H1 (cell line): ENCODE measurements at regions not wholly inside any gene's neighbourhood (a gene's known extent, or its start where the extent isn't known, plus 50 kb on each side); places are given as distances from the start of the nearest gene placed in this dataset.

Source experiments
- CTCF ChIA-PET: fragments of 300-600 bp; sonication (Branson Sonifier 250); formaldehyde crosslinking; loops from one replicate; lab custom pipeline; 2021; ENCODE audit not compliant: partially characterized antibody; lab: Charles Lee
- POLR2A ChIA-PET: fragments of 300-600 bp; sonication (Branson Sonifier 250); formaldehyde crosslinking; loops from one replicate; lab custom pipeline; 2021; ENCODE audit warnings: inconsistent platforms; ENCODE audit not compliant: partially characterized antibody; lab: Charles Lee
- DNase-seq, 2 experiments: peaks; one replicate each; pipeline versions ENCODE4 v3.0.0 to v3.0.0-alpha.2; 2010 to 2022; ENCODE audit warnings: low spot score in 2 of 2, low read depth in 1 of 2, mixed read lengths in 1 of 2
- FAIRE-seq: peaks from 2 replicates; lab custom pipeline; 2011; peaks lifted over from hg19 to GRCh38; lab: Jason Lieb, UNC
- H2AFZ ChIP-seq: 2 replicates; pipeline ENCODE4 v1.8.1; 2012; ENCODE audit warnings: low read length, inconsistent platforms
- H2AK5ac ChIP-seq: 2 replicates; pipeline ENCODE4 v1.6.1; 2013; ENCODE audit warnings: low read depth, low read length
- H2BK120ac ChIP-seq: replicated peaks from 2 replicates; pipeline ENCODE3; 2013; ENCODE audit warnings: low read depth, low read length, inconsistent platforms
- H2BK12ac ChIP-seq: 2 replicates; pipeline ENCODE4 v1.6.1; 2013; ENCODE audit warnings: low read depth, low read length
- H2BK15ac ChIP-seq: 2 replicates; pipeline ENCODE4 v1.6.1; 2013; ENCODE audit warnings: low read length
- H2BK20ac ChIP-seq: 2 replicates; pipeline ENCODE4 v1.6.1; 2013; ENCODE audit warnings: low read length
- H2BK5ac ChIP-seq: 2 replicates; pipeline ENCODE4 v1.6.1; 2013; ENCODE audit warnings: low read depth, low read length
- H3K14ac ChIP-seq: 2 replicates; pipeline ENCODE4 v1.6.1; 2013; ENCODE audit warnings: inconsistent platforms; ENCODE audit not compliant: insufficient read length
- H3K18ac ChIP-seq: 2 replicates; pipeline ENCODE4 v1.6.1; 2013; ENCODE audit warnings: low read length; ENCODE audit errors: extremely low read depth
- H3K23ac ChIP-seq: 2 replicates; pipeline ENCODE4 v1.6.1; 2013; ENCODE audit warnings: inconsistent platforms; ENCODE audit not compliant: insufficient read length
- H3K23me2 ChIP-seq: 2 replicates; pipeline ENCODE4 v1.6.1; 2013; ENCODE audit warnings: low read depth, low read length
- H3K27ac ChIP-seq: 2 replicates; pipeline ENCODE4 v1.6.1; 2011; ENCODE audit warnings: low read depth, low read length, inconsistent platforms
- H3K27me3 ChIP-seq, 4 experiments: replicated peaks in 1 of 4; 1 replicate in 1 of 4; 2 replicates in 3 of 4; pipeline versions ENCODE4 v1.6.1 to v1.8.1; 2011 to 2013; ENCODE audit warnings: low read length in 3 of 4, mild to moderate bottlenecking in 3 of 4, inconsistent platforms in 2 of 4, mixed read lengths in 2 of 4, moderate library complexity in 1 of 4; ENCODE audit not compliant: control insufficient read depth in 3 of 4, insufficient read depth in 3 of 4; ENCODE audit errors: extremely low read depth in 1 of 4
- H3K36me3 ChIP-seq, 4 experiments: 2 replicates each; pipeline versions ENCODE4 v1.6.1 to v1.8.1; 2011 to 2013; ENCODE audit warnings: mild to moderate bottlenecking in 4 of 4, low read length in 3 of 4, moderate library complexity in 2 of 4, control low read depth in 1 of 4, inconsistent platforms in 1 of 4; ENCODE audit not compliant: insufficient read depth in 4 of 4, control insufficient read depth in 2 of 4
- H3K4ac ChIP-seq: replicated peaks from 2 replicates; pipeline ENCODE3; 2013; ENCODE audit warnings: low read length, low read depth, mixed read lengths, inconsistent platforms; ENCODE audit not compliant: insufficient read length
- H3K4me1 ChIP-seq, 4 experiments: replicated peaks in 1 of 4; 1 replicate in 1 of 4; 2 replicates in 3 of 4; pipeline versions ENCODE4 v1.6.1 to v1.8.1; 2011 to 2013; ENCODE audit warnings: low read length in 3 of 4, inconsistent platforms in 2 of 4, mixed read lengths in 1 of 4; ENCODE audit not compliant: insufficient read depth in 4 of 4, control insufficient read depth in 3 of 4
- H3K4me2 ChIP-seq, 2 experiments: 2 replicates each; pipeline versions ENCODE4 v1.6.1 to v1.8.1; 2011 to 2013; ENCODE audit warnings: low read depth in 2 of 2, low read length in 2 of 2, control low read depth in 1 of 2, inconsistent platforms in 1 of 2, mild to moderate bottlenecking in 1 of 2; ENCODE audit not compliant: insufficient read depth in 1 of 2
- H3K4me3 ChIP-seq, 4 experiments: fragments of 200-600, 300-600 bp in 1 of 4; sonication (generic), shearing (Covaris generic), sonication (Bioruptor Twin) in 1 of 4; 2 replicates each; pipeline versions ENCODE4 v1.5.1 to v1.8.1; 2011 to 2016; ENCODE audit warnings: low read length in 4 of 4, low read depth in 3 of 4, control low read depth in 2 of 4, inconsistent platforms in 2 of 4, mild to moderate bottlenecking in 2 of 4, mixed read lengths in 1 of 4, moderate library complexity in 1 of 4; ENCODE audit not compliant: insufficient read depth in 2 of 4; ENCODE audit errors: extremely low read depth in 1 of 4
- H3K56ac ChIP-seq: replicated peaks from 2 replicates; pipeline ENCODE3; 2013; ENCODE audit warnings: low read depth, mild to moderate bottlenecking, mixed read lengths, low read length, inconsistent platforms; ENCODE audit not compliant: insufficient read length
- H3K79me1 ChIP-seq: 2 replicates; pipeline ENCODE4 v1.6.1; 2013; ENCODE audit warnings: low read depth, low read length, control low read depth
- H3K79me2 ChIP-seq, 2 experiments: 2 replicates each; pipeline versions ENCODE4 v1.6.1 to v1.8.1; 2012 to 2013; ENCODE audit warnings: low read length in 2 of 2, mild to moderate bottlenecking in 2 of 2, inconsistent platforms in 1 of 2; ENCODE audit not compliant: insufficient read depth in 2 of 2, control insufficient read depth in 1 of 2
- H3K9ac ChIP-seq, 4 experiments: replicated peaks in 1 of 4; 1 replicate in 1 of 4; 2 replicates in 3 of 4; pipeline versions ENCODE4 v1.6.1 to v1.8.1; 2011 to 2013; ENCODE audit warnings: low read depth in 3 of 4, low read length in 3 of 4, control low read depth in 2 of 4, mild to moderate bottlenecking in 2 of 4, moderate library complexity in 2 of 4, inconsistent platforms in 1 of 4; ENCODE audit errors: extremely low read depth in 1 of 4
- H3K9me3 ChIP-seq, 2 experiments: 2 replicates each; pipeline versions ENCODE4 v1.6.1 to v1.8.1; 2012 to 2013; ENCODE audit warnings: mild to moderate bottlenecking in 2 of 2, moderate library complexity in 2 of 2, control low read depth in 1 of 2, inconsistent platforms in 1 of 2, low read depth in 1 of 2, low read length in 1 of 2, mixed read lengths in 1 of 2; ENCODE audit not compliant: insufficient read depth in 2 of 2
- H4K20me1 ChIP-seq, 2 experiments: replicated peaks in 1 of 2; 2 replicates each; pipeline versions ENCODE3 to v1.8.1; 2011 to 2013; ENCODE audit warnings: inconsistent platforms in 2 of 2, low read length in 2 of 2, mild to moderate bottlenecking in 1 of 2; ENCODE audit not compliant: insufficient read depth in 2 of 2, control insufficient read depth in 1 of 2
- H4K5ac ChIP-seq: 2 replicates; pipeline ENCODE4 v1.6.1; 2013; ENCODE audit warnings: low read length, low read depth, mixed read lengths, inconsistent platforms; ENCODE audit not compliant: insufficient read length
- H4K8ac ChIP-seq: 2 replicates; pipeline ENCODE4 v1.8.0; 2013; ENCODE audit warnings: mild to moderate bottlenecking, moderate library complexity, low read length, inconsistent platforms; ENCODE audit not compliant: insufficient read depth; ENCODE audit errors: extremely low read depth
- H4K91ac ChIP-seq: replicated peaks from 2 replicates; pipeline ENCODE3; 2013; ENCODE audit warnings: low read length, mixed read lengths, inconsistent platforms; ENCODE audit not compliant: insufficient read length
- BACH1 ChIP-seq: IDR thresholded peaks from 2 replicates; pipeline ENCODE4 v1.6.1; 2012; ENCODE audit warnings: low read length, improper control_type of control experiment
- CEBPB ChIP-seq: IDR thresholded peaks from 2 replicates; pipeline ENCODE4 v1.6.1; 2012; ENCODE audit warnings: low read depth, low read length
- GABPA ChIP-seq: IDR thresholded peaks from 2 replicates; pipeline ENCODE4 v1.6.1; 2011; ENCODE audit warnings: mild to moderate bottlenecking, low read length, moderate library complexity, borderline replicate concordance; ENCODE audit not compliant: insufficient read depth
- GTF2F1 ChIP-seq: IDR thresholded peaks from 2 replicates; pipeline ENCODE4 v1.6.1; 2012; ENCODE audit warnings: low read depth, low read length, improper control_type of control experiment, borderline replicate concordance
- JUN ChIP-seq: IDR thresholded peaks from 2 replicates; pipeline ENCODE4 v1.6.1; 2011; ENCODE audit warnings: low read depth, mild to moderate bottlenecking, improper control_type of control experiment, low read length
- RFX5 ChIP-seq: IDR thresholded peaks from 2 replicates; pipeline ENCODE4 v1.6.1; 2011; ENCODE audit warnings: low read depth, low read length, improper control_type of control experiment, borderline replicate concordance
- SIN3A ChIP-seq, 2 experiments: IDR thresholded peaks in 1 of 2; conservative IDR thresholded peaks in 1 of 2; 2 replicates each; pipeline ENCODE4 v1.6.1; 2011 to 2012; ENCODE audit warnings: low read length in 2 of 2, improper control_type of control experiment in 1 of 2, low read depth in 1 of 2, mild to moderate bottlenecking in 1 of 2
- WGBS, 2 experiments: shearing (Covaris generic) in 1 of 2; methylation state at CpG; one replicate each; pipeline versions ENCODE4 v1.1.6 to v1.1.7; 2013 to 2015; ENCODE audit warnings: low lambda C conversion rate in 2 of 2, mixed read lengths in 2 of 2, inconsistent platforms in 1 of 2, low coverage in 1 of 2, missing lambda C conversion rate in 1 of 2; ENCODE audit not compliant: insufficient replicate concordance in 2 of 2, insufficient coverage in 1 of 2, insufficient read length in 1 of 2; ENCODE audit errors: extremely low coverage in 1 of 2, missing lambda C conversion rate in 1 of 2; 5-methylcytosine and 5-hydroxymethylcytosine counted together
- TF ChIP-seq, protein P1 (sequence below), 3 experiments: IDR thresholded peaks; 1 replicate in 2 of 3; 2 replicates in 1 of 3; pipeline versions ENCODE4 v1.5.1 to v1.6.1; 2011; ENCODE audit warnings: low read length in 3 of 3, mild to moderate bottlenecking in 3 of 3, inconsistent platforms in 2 of 3, low read depth in 1 of 3, moderate library complexity in 1 of 3; ENCODE audit not compliant: insufficient read depth in 1 of 3; ENCODE audit errors: control extremely low read depth in 1 of 3
- TF ChIP-seq, protein P2 (sequence below): IDR thresholded peaks from 2 replicates; pipeline ENCODE4 v1.6.1; 2011; ENCODE audit warnings: low read length, improper control_type of control experiment

DNA sequence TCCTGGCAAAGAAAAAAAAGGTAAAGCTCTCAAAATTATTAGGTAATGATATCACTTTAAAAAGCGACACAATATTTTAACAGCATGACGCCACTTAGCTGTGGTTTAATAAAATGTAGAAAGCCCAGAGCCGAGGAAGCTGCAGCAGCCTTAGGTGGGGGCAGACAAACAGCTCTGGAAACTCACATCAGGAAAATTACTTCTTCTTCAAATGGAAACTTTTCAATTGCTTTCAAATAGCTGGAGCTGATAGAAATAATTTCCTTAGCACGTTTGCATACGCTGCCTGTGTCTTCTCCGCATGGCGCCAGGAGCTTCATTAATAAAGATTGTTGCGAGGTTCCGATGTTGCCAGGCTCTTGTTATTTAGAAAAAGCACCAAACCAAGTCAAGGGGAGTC, 835.3 kb upstream of the EEF2KMT start:
- Histone ChIP-seq H3K23ac (no peak overlapping the region), H3K56ac (no peak overlapping the region), H3K14ac (no peak overlapping the region), H2BK120ac (no peak overlapping the region), H2BK15ac (no peak overlapping the region), H4K8ac (no peak overlapping the region), H3K79me2 (no peaks in the 10 kb centered on the region), H3K9ac (no peak overlapping the region), H2BK12ac (no peak overlapping the region), H4K91ac (no peak overlapping the region), H3K18ac (no peak overlapping the region), H3K4me2 (peak overlapping the region; percentile 44 to 59), H3K27me3 (peaks cover 7 to 25% (median 16%) of the 10 kb centered on the region in 4 experiments), H3K27ac (no peak overlapping the region), H4K5ac (no peak overlapping the region), H2BK20ac (no peak overlapping the region), H3K4me1 (peaks cover 3 to 21% (median 9%) of the 10 kb centered on the region in 4 experiments; a peak in 6 of 7 replicates), H3K23me2 (no peaks in the 10 kb centered on the region; the same call in 1 of the 2 replicates), H3K4ac (no peak overlapping the region), H2AFZ (no peak overlapping the region), H2BK5ac (no peak overlapping the region), H3K9me3 (peaks cover 8 to 10% of the 10 kb centered on the region in 2 experiments; a peak in 3 of 4 replicates), H2AK5ac (no peak overlapping the region), H3K36me3 (peaks cover 0 to 2% (median 0%) of the 10 kb centered on the region in 4 experiments; a peak in 1 of 8 replicates), H4K20me1 (no peaks in the 10 kb centered on the region), H3K79me1 (no peaks in the 10 kb centered on the region), H3K4me3 (peak overlapping the region in 2 of 4 experiments; percentile 2 to 24; a peak in 2 of 8 replicates)
- ChIA-PET POLR2A (interaction anchor here (0.6 kb wide), 1 partner anchor 16 kb away, joined by 3 read pairs; no protein-coding TSS in a partner anchor), CTCF (interaction anchor here (0.6 to 4.3 kb wide), 6 partner anchors 12 to 217 kb away, joined by 3 to 15 read pairs (median 3); no protein-coding TSS in a partner anchor)
- FAIRE-seq (peak; percentile 13), DNase-seq (peak in 1 of 2 experiments; percentile 7)
- WGBS, 2 experiments, result 22% methylated on average over 9 of the region's 9 CpGs; no CpG with 5 or more reads in 1 of the 2 experiments
- TF ChIP-seq BACH1, result no peak
- no peak for TF ChIP-seq JUN
- TF ChIP-seq CEBPB, result no peak
- TF ChIP-seq GABPA, result no peak
- TF ChIP-seq GTF2F1, result no peak
- TF ChIP-seq, protein P1, sequence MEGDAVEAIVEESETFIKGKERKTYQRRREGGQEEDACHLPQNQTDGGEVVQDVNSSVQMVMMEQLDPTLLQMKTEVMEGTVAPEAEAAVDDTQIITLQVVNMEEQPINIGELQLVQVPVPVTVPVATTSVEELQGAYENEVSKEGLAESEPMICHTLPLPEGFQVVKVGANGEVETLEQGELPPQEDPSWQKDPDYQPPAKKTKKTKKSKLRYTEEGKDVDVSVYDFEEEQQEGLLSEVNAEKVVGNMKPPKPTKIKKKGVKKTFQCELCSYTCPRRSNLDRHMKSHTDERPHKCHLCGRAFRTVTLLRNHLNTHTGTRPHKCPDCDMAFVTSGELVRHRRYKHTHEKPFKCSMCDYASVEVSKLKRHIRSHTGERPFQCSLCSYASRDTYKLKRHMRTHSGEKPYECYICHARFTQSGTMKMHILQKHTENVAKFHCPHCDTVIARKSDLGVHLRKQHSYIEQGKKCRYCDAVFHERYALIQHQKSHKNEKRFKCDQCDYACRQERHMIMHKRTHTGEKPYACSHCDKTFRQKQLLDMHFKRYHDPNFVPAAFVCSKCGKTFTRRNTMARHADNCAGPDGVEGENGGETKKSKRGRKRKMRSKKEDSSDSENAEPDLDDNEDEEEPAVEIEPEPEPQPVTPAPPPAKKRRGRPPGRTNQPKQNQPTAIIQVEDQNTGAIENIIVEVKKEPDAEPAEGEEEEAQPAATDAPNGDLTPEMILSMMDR (IDR thresholded peaks at IDR 0.05; ENCODE audit: control extremely low read depth in 1 of 3, insufficient read depth in 1 of 3, low read depth in 1 of 3, low read length in 3 of 3), result no peak
- no peak for TF ChIP-seq RFX5
- no peak for TF ChIP-seq SIN3A (conservative IDR thresholded peaks at IDR 0.05 in 1 of 2, IDR thresholded peaks at IDR 0.05 in 1 of 2; ENCODE audit: low read depth in 1 of 2, low read length in 2 of 2)
- TF ChIP-seq, protein P2, sequence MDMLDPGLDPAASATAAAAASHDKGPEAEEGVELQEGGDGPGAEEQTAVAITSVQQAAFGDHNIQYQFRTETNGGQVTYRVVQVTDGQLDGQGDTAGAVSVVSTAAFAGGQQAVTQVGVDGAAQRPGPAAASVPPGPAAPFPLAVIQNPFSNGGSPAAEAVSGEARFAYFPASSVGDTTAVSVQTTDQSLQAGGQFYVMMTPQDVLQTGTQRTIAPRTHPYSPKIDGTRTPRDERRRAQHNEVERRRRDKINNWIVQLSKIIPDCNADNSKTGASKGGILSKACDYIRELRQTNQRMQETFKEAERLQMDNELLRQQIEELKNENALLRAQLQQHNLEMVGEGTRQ, result no peak
